Uterus (tissue), 3 donors: ENCODE measurements at regions not wholly inside any gene's neighbourhood (a gene's known extent, or its start where the extent isn't known, plus 50 kb on each side); places are given as distances from the start of the nearest gene placed in this dataset.
"Not testable (repeated sequence)": the region's sequence is repeated elsewhere in the genome, so short reads cannot be mapped to it uniquely, and the experiment has no call there.

Experiments used
- DNase-seq, 2 donors: peaks; one replicate each; pipeline ENCODE4 v3.0.0-alpha.2; 2019 to 2020
- H3K27ac ChIP-seq, 2 donors: fragments of 200-600 bp; sonication (generic); 1 replicate in 1 of 2; 2 replicates in 1 of 2; pipeline ENCODE4 v1.5.1; 2016 to 2018
- H3K27me3 ChIP-seq, 2 donors: fragments of 200-600 bp; sonication (generic); one replicate each; pipeline ENCODE4 v1.5.1; 2018 to 2019; ENCODE audit warnings: control low read depth in 1 of 2
- H3K36me3 ChIP-seq, 2 donors: fragments of 200-600 bp; sonication (generic); one replicate each; pipeline ENCODE4 v1.5.1; 2019; ENCODE audit warnings: control low read depth in 1 of 2
- H3K4me1 ChIP-seq, 2 donors: fragments of 200-600 bp; sonication (generic); one replicate each; pipeline ENCODE4 v1.5.1; 2018 to 2019; ENCODE audit warnings: control low read depth in 1 of 2
- H3K4me3 ChIP-seq, 2 donors: fragments of 200-600 bp; sonication (generic); 1 replicate in 1 of 2; 2 replicates in 1 of 2; pipeline ENCODE4 v1.5.1; 2018 to 2019; ENCODE audit warnings: mild to moderate bottlenecking in 1 of 2
- H3K9me3 ChIP-seq, 2 donors: fragments of 200-600 bp; sonication (generic); one replicate each; pipeline ENCODE4 v1.5.1; 2019; ENCODE audit warnings: control low read depth in 1 of 2
- POLR2A ChIP-seq, 2 donors: fragments of 450-650 bp; IDR thresholded peaks; one replicate each; pipeline ENCODE4 v1.6.1; 2016; ENCODE audit warnings: antibody characterized with exemption in 2 of 2, mild to moderate bottlenecking in 1 of 2, moderate library complexity in 1 of 2
- intact Hi-C: fragments of 100-400 bp; cut with DNase I; formaldehyde crosslinking; loops from one replicate; pipeline ENCODE4 v1.15.1; 2023; ENCODE audit warnings: low total_unique reads
- TF ChIP-seq, protein P1 (sequence below), 4 experiments: fragments of 200-600 bp in 2 of 4; fragments of 450-650 bp in 2 of 4; sonication (generic) in 2 of 4; IDR thresholded peaks; one replicate each; pipeline ENCODE4 v1.5.1; 2016 to 2019; ENCODE audit warnings: antibody characterized with exemption in 4 of 4, mild to moderate bottlenecking in 2 of 4, moderate library complexity in 1 of 4
- donor health status: DM: yes; HTN: yes; CAD: no.

GRCh38 chr18:22828171-22828570 lies 105.0 kb upstream of the RBBP8 start:
- no peaks in the 10 kb centered on the region for H3K9me3 ChIP-seq
- H3K27me3 ChIP-seq = no peaks in the 10 kb centered on the region
- peak overlapping the region; percentile 41 to 59 for H3K27ac ChIP-seq
- intact Hi-C loops = no loop called here
- TF ChIP-seq, protein P1, sequence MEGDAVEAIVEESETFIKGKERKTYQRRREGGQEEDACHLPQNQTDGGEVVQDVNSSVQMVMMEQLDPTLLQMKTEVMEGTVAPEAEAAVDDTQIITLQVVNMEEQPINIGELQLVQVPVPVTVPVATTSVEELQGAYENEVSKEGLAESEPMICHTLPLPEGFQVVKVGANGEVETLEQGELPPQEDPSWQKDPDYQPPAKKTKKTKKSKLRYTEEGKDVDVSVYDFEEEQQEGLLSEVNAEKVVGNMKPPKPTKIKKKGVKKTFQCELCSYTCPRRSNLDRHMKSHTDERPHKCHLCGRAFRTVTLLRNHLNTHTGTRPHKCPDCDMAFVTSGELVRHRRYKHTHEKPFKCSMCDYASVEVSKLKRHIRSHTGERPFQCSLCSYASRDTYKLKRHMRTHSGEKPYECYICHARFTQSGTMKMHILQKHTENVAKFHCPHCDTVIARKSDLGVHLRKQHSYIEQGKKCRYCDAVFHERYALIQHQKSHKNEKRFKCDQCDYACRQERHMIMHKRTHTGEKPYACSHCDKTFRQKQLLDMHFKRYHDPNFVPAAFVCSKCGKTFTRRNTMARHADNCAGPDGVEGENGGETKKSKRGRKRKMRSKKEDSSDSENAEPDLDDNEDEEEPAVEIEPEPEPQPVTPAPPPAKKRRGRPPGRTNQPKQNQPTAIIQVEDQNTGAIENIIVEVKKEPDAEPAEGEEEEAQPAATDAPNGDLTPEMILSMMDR (IDR thresholded peaks at IDR 0.05) = no peak
- TF ChIP-seq POLR2A (IDR thresholded peaks at IDR 0.05) = no peak
- no peaks in the 10 kb centered on the region for H3K4me1 ChIP-seq
- no peak overlapping the region for H3K4me3 ChIP-seq
- no peaks in the 10 kb centered on the region for H3K36me3 ChIP-seq
- no peak for DNase-seq

DNA sequence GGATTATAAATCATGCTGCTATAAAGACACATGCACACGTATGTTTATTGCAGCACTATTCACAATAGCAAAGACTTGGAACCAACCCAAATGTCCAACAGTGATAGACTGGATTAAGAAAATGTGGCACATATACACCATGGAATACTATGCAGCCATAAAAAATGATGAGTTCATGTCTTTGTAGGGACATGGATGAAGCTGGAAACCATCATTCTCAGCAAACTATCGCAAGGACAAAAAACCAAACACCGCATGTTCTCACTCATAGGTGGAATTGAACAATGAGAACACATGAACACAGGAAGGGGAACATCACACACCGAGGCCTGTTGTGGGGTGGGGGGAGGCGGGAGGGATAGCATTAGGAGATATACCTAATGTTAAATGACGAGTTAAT lies 104.5 kb upstream of the RBBP8 start:
- H3K36me3 ChIP-seq, DNase-seq, H3K27ac ChIP-seq, H3K9me3 ChIP-seq, H3K4me1 ChIP-seq, intact Hi-C loops, H3K27me3 ChIP-seq, H3K4me3 ChIP-seq: not testable (repeated sequence)

DNA sequence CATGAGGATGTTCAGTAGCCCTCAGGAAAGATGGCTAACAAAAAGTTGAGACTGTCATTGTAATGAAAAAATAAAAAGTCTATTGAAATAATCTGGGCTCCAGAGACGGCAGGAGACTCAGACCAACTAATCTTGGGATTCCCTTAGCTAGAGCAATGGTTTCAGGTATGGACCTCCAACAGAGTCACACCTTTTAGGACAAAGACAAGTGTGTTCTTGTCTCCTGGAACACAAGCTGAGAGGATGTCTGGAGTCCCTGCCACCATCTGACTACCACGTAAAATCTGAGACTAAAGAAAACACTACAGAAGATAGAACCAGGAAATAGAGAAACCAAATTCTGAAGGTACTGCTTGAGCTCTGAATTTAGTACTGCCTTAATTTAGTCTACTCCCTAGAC lies 103.3 kb upstream of the RBBP8 start:
- TF ChIP-seq, protein P1 (IDR thresholded peaks at IDR 0.05) = no peak
- TF ChIP-seq POLR2A (IDR thresholded peaks at IDR 0.05) = no peak
- intact Hi-C loops = no loop called here
- no peak overlapping the region for H3K4me3 ChIP-seq
- no peaks in the 10 kb centered on the region for H3K27me3 ChIP-seq
- no peaks in the 10 kb centered on the region for H3K9me3 ChIP-seq
- no peaks in the 10 kb centered on the region for H3K4me1 ChIP-seq
- no peak overlapping the region for H3K27ac ChIP-seq
- no peaks in the 10 kb centered on the region for H3K36me3 ChIP-seq
- DNase-seq = no peak

GRCh38 chr18:22830511-22830910 lies 102.6 kb upstream of the RBBP8 start:
- H3K36me3 ChIP-seq = no peaks in the 10 kb centered on the region
- H3K4me1 ChIP-seq = no peaks in the 10 kb centered on the region
- no peak overlapping the region for H3K4me3 ChIP-seq
- no peak for DNase-seq
- H3K27me3 ChIP-seq = no peaks in the 10 kb centered on the region
- intact Hi-C loops = no loop called here
- H3K9me3 ChIP-seq = no peaks in the 10 kb centered on the region
- TF ChIP-seq, protein P1 (IDR thresholded peaks at IDR 0.05) = no peak
- no peak for TF ChIP-seq POLR2A (IDR thresholded peaks at IDR 0.05)
- H3K27ac ChIP-seq = no peak overlapping the region

DNA sequence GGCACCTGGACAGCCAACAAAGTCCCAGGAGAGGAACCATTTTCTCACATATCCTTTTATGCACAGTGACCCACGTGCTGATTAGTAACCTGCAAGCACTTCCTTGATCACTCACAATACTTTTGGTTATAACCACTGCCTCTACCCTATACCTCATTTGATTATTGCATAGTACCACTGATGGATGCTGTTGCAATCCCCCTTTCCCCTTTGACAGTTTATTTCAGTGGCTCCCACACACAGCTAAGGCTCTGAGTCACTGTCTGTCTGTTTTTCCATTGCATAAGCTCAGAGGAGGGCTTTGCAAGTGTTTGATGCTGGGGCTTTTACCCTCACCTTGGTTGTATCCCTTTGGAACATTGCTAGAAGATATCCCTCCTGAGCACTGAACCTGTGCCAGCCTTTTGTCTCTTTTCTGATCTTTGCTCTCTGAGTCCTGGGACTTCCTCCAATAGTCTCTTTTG lies 101.7 kb upstream of the RBBP8 start:
- no peaks in the 10 kb centered on the region for H3K4me1 ChIP-seq
- H3K27me3 ChIP-seq = no peaks in the 10 kb centered on the region
- H3K27ac ChIP-seq = peak overlapping the region; percentile 28 to 55
- H3K9me3 ChIP-seq = no peaks in the 10 kb centered on the region
- no peaks in the 10 kb centered on the region for H3K36me3 ChIP-seq
- TF ChIP-seq, protein P1 (IDR thresholded peaks at IDR 0.05) = no peak
- no peak for TF ChIP-seq POLR2A (IDR thresholded peaks at IDR 0.05)
- intact Hi-C loops = no loop called here
- peak in 1 of 2 donors; percentile 31 for DNase-seq
- no peak overlapping the region for H3K4me3 ChIP-seq

DNA sequence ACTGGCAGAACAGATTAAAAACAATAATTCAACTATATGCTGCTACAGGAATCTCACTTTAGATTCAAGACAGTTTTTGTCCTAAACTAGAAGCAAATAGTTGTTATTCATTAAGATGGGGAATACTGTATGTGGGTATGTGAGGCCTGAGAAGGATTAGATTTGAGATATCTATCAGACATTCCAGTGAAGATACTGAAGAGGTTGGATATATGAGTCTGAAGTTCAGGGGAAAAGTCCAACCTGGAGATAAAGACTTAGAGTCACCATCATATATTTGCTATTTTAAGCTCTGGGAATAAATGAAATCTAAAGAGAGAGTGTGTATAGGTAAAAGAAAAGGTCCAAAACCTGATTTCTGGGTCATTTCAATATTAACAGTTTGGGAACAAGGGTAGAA lies 96.2 kb upstream of the RBBP8 start:
- Histone ChIP-seq H3K9me3 (no peaks in the 10 kb centered on the region), H3K27ac (no peak overlapping the region), H3K36me3 (no peaks in the 10 kb centered on the region), H3K4me3 (no peak overlapping the region), H3K27me3 (no peaks in the 10 kb centered on the region), H3K4me1 (no peaks in the 10 kb centered on the region)
- intact Hi-C loops = no loop called here
- DNase-seq = no peak
- TF ChIP-seq, protein P1 (IDR thresholded peaks at IDR 0.05) = no peak
- no peak for TF ChIP-seq POLR2A (IDR thresholded peaks at IDR 0.05)
